SK-N-SH (cell line): ENCODE measurements at regions not wholly inside any gene's neighbourhood (a gene's known extent, or its start where the extent isn't known, plus 50 kb on each side); places are given as distances from the start of the nearest gene placed in this dataset.
"Not testable (repeated sequence)": the region's sequence is repeated elsewhere in the genome, so short reads cannot be mapped to it uniquely, and the experiment has no call there.

Source experiments
- CTCF ChIA-PET: fragments of 300-600, 350-600 bp; formaldehyde crosslinking; extraction: SDS; loops from one replicate; lab custom pipeline; 2021; lab: Yijun Ruan, JAX
- POLR2A ChIA-PET: fragments of 350-600 bp; sonication (Branson Sonifier 250); formaldehyde crosslinking; extraction: SDS; loops from one replicate; lab custom pipeline; 2020; ENCODE audit warnings: antibody characterized with exemption, inconsistent platforms; lab: Yijun Ruan, JAX
- DNase-seq: peaks from one replicate; pipeline ENCODE4 v3.0.0; 2012
- H2AFZ ChIP-seq: fragments of 200-600 bp; sonication (generic); 2 replicates; pipeline ENCODE4 v1.8.1; 2016; ENCODE audit warnings: antibody characterized with exemption, mild to moderate bottlenecking, low read depth
- H3F3A ChIP-seq: fragments of 200-600 bp; sonication (generic); replicated peaks from 2 replicates; pipeline ENCODE3; 2016; ENCODE audit warnings: antibody characterized with exemption, mild to moderate bottlenecking; ENCODE audit not compliant: insufficient read depth
- H3K27ac ChIP-seq, 2 experiments: fragments of 200-500 bp in 1 of 2; fragments of 200-600 bp in 1 of 2; sonication (Bioruptor generic) in 1 of 2; sonication (generic), shearing (Covaris generic) in 1 of 2; 2 replicates each; pipeline versions ENCODE4 v1.5.1 to v1.6.1; 2014 to 2016; ENCODE audit warnings: low read depth in 2 of 2, inconsistent platforms in 1 of 2, low read length in 1 of 2, mild to moderate bottlenecking in 1 of 2, mixed read lengths in 1 of 2
- H3K27me3 ChIP-seq: fragments of 200-600 bp; sonication (generic), shearing (Covaris generic); 2 replicates; pipeline ENCODE4 v1.6.1; 2016; ENCODE audit warnings: mixed run types; ENCODE audit not compliant: insufficient read depth
- H3K36me3 ChIP-seq, 2 experiments: fragments of 200-500 bp in 1 of 2; fragments of 200-600 bp in 1 of 2; sonication (Bioruptor generic) in 1 of 2; sonication (generic) in 1 of 2; replicated peaks in 1 of 2; 2 replicates each; pipeline versions ENCODE3 to v1.5.1; 2014 to 2016; ENCODE audit warnings: low read length in 1 of 2, mild to moderate bottlenecking in 1 of 2; ENCODE audit not compliant: insufficient read depth in 2 of 2, control insufficient read depth in 1 of 2
- H3K4me1 ChIP-seq, 2 experiments: fragments of 200-500 bp in 1 of 2; fragments of 200-600 bp in 1 of 2; sonication (Bioruptor generic) in 1 of 2; sonication (generic), shearing (Covaris generic) in 1 of 2; 2 replicates each; pipeline versions ENCODE4 v1.5.1 to v1.6.1; 2014 to 2016; ENCODE audit warnings: low read depth in 1 of 2, low read length in 1 of 2, mixed run types in 1 of 2; ENCODE audit not compliant: insufficient read depth in 2 of 2, control insufficient read depth in 1 of 2
- H3K4me2 ChIP-seq: fragments of 200-600 bp; sonication (generic), shearing (Covaris generic); 2 replicates; pipeline ENCODE4 v1.6.1; 2017; ENCODE audit warnings: mixed run types
- H3K4me3 ChIP-seq, 2 experiments: fragments of 200-500 bp in 1 of 2; fragments of 200-600 bp in 1 of 2; sonication (Bioruptor generic) in 1 of 2; sonication (generic), shearing (Covaris generic) in 1 of 2; 2 replicates each; pipeline versions ENCODE4 v1.5.1 to v1.8.1; 2014 to 2016; ENCODE audit warnings: low read depth in 2 of 2, inconsistent platforms in 1 of 2, low read length in 1 of 2, mild to moderate bottlenecking in 1 of 2, mixed read lengths in 1 of 2, moderate library complexity in 1 of 2
- H3K79me2 ChIP-seq: fragments of 200-600 bp; sonication (generic); 2 replicates; pipeline ENCODE4 v1.8.1; 2017; ENCODE audit warnings: mild to moderate bottlenecking; ENCODE audit not compliant: insufficient read depth
- H3K9ac ChIP-seq: fragments of 200-600 bp; sonication (generic); 2 replicates; pipeline ENCODE4 v1.6.1; 2017; ENCODE audit warnings: mixed run types
- H3K9me2 ChIP-seq: fragments of 200-600 bp; sonication (generic); 2 replicates; pipeline ENCODE4 v1.6.1; 2017; ENCODE audit warnings: mixed run types
- H3K9me3 ChIP-seq: fragments of 200-600 bp; sonication (generic); 2 replicates; pipeline ENCODE4 v1.6.1; 2017; ENCODE audit warnings: mixed run types, mild to moderate bottlenecking, moderate library complexity
- H4K20me1 ChIP-seq: fragments of 200-600 bp; sonication (generic); 2 replicates; pipeline ENCODE4 v1.6.1; 2017; ENCODE audit warnings: mild to moderate bottlenecking, mixed run types; ENCODE audit not compliant: insufficient read depth
- CHD2 ChIP-seq: fragments of 150-350 bp; IDR thresholded peaks from 2 replicates; pipeline ENCODE4 v1.6.1; 2018; ENCODE audit warnings: low read length; ENCODE audit not compliant: partially characterized antibody
- EP300 ChIP-seq, 2 experiments: IDR thresholded peaks; 2 replicates each; pipeline versions ENCODE4 v1.4.0 to v1.6.1; 2012; ENCODE audit warnings: borderline replicate concordance in 1 of 2, low read depth in 1 of 2, low read length in 1 of 2
- EZH2phosphoT487 ChIP-seq: fragments of 200-600 bp; sonication (generic); IDR thresholded peaks from 2 replicates; pipeline ENCODE4 v1.6.1; 2017; ENCODE audit warnings: low read depth, mixed run types, mild to moderate bottlenecking, antibody characterized with exemption, moderate library complexity, borderline replicate concordance
- FOXJ3 ChIP-seq: sonication (generic); formaldehyde crosslinking; IDR thresholded peaks from 2 replicates; pipeline ENCODE4 v1.5.1; 2020; ENCODE audit warnings: mild to moderate bottlenecking, missing genetic modification reagents
- FOXM1 ChIP-seq: IDR thresholded peaks from 2 replicates; pipeline ENCODE4 v1.4.0; 2012; ENCODE audit warnings: low read depth, mild to moderate bottlenecking
- JUND ChIP-seq: IDR thresholded peaks from 2 replicates; pipeline ENCODE4 v1.4.0; 2012
- MEF2A ChIP-seq: IDR thresholded peaks from 2 replicates; pipeline ENCODE4 v1.4.0; 2012; ENCODE audit warnings: low read depth, borderline replicate concordance
- NFIC ChIP-seq: IDR thresholded peaks from 2 replicates; pipeline ENCODE4 v1.4.0; 2012; ENCODE audit warnings: borderline replicate concordance
- NRF1 ChIP-seq: IDR thresholded peaks from 2 replicates; pipeline ENCODE4 v1.6.1; 2012; ENCODE audit warnings: low read depth, mild to moderate bottlenecking, low read length
- PBX3 ChIP-seq: IDR thresholded peaks from 2 replicates; pipeline ENCODE4; 2012
- RAD21 ChIP-seq: IDR thresholded peaks from 2 replicates; pipeline ENCODE4 v1.6.1; 2012; ENCODE audit warnings: mild to moderate bottlenecking, low read length
- RCOR1 ChIP-seq: fragments of 150-350 bp; IDR thresholded peaks from 2 replicates; pipeline ENCODE4 v1.6.1; 2017; ENCODE audit warnings: antibody characterized with exemption, low read length
- RFX5 ChIP-seq: IDR thresholded peaks from 2 replicates; pipeline ENCODE4 v1.6.1; 2012; ENCODE audit warnings: mild to moderate bottlenecking, improper control_type of control experiment, low read length
- RXRA ChIP-seq: IDR thresholded peaks from 2 replicates; pipeline ENCODE4 v1.4.0; 2012; ENCODE audit warnings: low read depth, mild to moderate bottlenecking, borderline replicate concordance
- SMC3 ChIP-seq: IDR thresholded peaks from 2 replicates; pipeline ENCODE4 v1.6.1; 2012; ENCODE audit warnings: low read depth, low read length, improper control_type of control experiment
- TCF12 ChIP-seq: IDR thresholded peaks from 2 replicates; pipeline ENCODE4 v1.4.0; 2012
- TEAD4 ChIP-seq: IDR thresholded peaks from 2 replicates; pipeline ENCODE4 v1.4.0; 2012; ENCODE audit warnings: mild to moderate bottlenecking, borderline replicate concordance; ENCODE audit not compliant: insufficient read depth
- USF1 ChIP-seq: IDR thresholded peaks from 2 replicates; pipeline ENCODE4 v1.4.0; 2012; ENCODE audit warnings: low read depth, borderline replicate concordance
- USF2 ChIP-seq: fragments of 150-350 bp; IDR thresholded peaks from 2 replicates; pipeline ENCODE4 v1.6.1; 2017; ENCODE audit warnings: antibody characterized with exemption, low read length, low read depth, borderline replicate concordance
- YY1 ChIP-seq: IDR thresholded peaks from 2 replicates; pipeline ENCODE4 v1.4.0; 2012; ENCODE audit warnings: low read depth, mild to moderate bottlenecking
- WGBS: methylation state at CpG from one replicate; pipeline ENCODE4 v1.1.6; 2017; ENCODE audit warnings: low lambda C conversion rate; 5-methylcytosine and 5-hydroxymethylcytosine counted together

DNA sequence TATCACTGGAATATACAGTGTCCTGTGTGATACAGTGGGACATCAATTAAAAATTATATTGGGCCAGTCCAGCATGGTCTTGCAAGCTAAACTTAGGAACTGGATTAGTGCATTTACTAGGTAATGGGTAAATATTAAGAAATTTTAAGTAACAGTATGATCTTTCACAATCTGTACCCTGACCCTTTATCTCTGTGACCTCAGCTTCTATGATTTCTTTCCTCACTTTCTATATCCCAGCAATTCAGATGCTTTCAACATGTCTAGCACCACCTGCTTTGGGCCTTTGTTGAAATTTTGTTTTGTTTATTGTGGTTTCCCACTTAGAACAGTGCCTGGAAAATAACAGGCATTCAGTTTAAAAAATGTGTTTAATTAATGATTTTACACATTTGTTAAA is 2295.4 kb downstream of the ARAP2 start:
- H3K4me1 ChIP-seq: no peaks in the 10 kb centered on the region; a peak in 2 of 4 replicates
- ChIA-PET CTCF (no interaction called here), POLR2A (no interaction called here)
- H3K9me2 ChIP-seq: no peaks in the 10 kb centered on the region
- TF ChIP-seq EZH2phosphoT487 (no peak), EP300 (IDR thresholded peaks at IDR 0.05; ENCODE audit: borderline replicate concordance in 1 of 2, low read depth in 1 of 2, low read length in 1 of 2) (no peak), TEAD4 (no peak), FOXJ3 (CRISPR knock-in tag) (no peak), MEF2A (no peak), CHD2 (no peak), RXRA (no peak), USF2 (no peak), YY1 (no peak), TCF12 (no peak), NRF1 (no peak), USF1 (no peak)
- DNase-seq: no peak
- H3K9ac ChIP-seq: no peak overlapping the region
- no peak overlapping the region for H3K4me2 ChIP-seq
- no peaks in the 10 kb centered on the region for H3K9me3 ChIP-seq
- H3K79me2 ChIP-seq: no peaks in the 10 kb centered on the region
- H3K27ac ChIP-seq: no peak overlapping the region
- no peaks in the 10 kb centered on the region for H3K27me3 ChIP-seq
- no peaks in the 10 kb centered on the region for H3K36me3 ChIP-seq
- H3F3A ChIP-seq: no peaks in the 10 kb centered on the region
- H2AFZ ChIP-seq: no peak overlapping the region
- H3K4me3 ChIP-seq: no peak overlapping the region
- no peaks in the 10 kb centered on the region for H4K20me1 ChIP-seq

- POLR2A ChIA-PET, H3K4me1 ChIP-seq, H3K4me2 ChIP-seq, H3K9me3 ChIP-seq, CTCF ChIA-PET, H3F3A ChIP-seq, H3K9ac ChIP-seq, H3K79me2 ChIP-seq, H4K20me1 ChIP-seq, H3K27ac ChIP-seq, H3K27me3 ChIP-seq, H3K9me2 ChIP-seq, DNase-seq, H3K36me3 ChIP-seq, H2AFZ ChIP-seq, H3K4me3 ChIP-seq: not testable (repeated sequence)
- WGBS: 75% methylated on average over 4 of the region's 4 CpGs
These were observed 2290.5 kb downstream of the ARAP2 start for GRCh38 chr4:33953848-33954247.

GRCh38 chr4:33954759-33955158 is 2289.6 kb downstream of the ARAP2 start:
- DNase-seq: no peak
- Histone ChIP-seq H3K27ac (no peak overlapping the region), H3F3A (peaks cover 6% of the 10 kb centered on the region), H3K27me3 (no peaks in the 10 kb centered on the region), H2AFZ (no peak overlapping the region), H3K9me3 (no peaks in the 10 kb centered on the region), H3K4me1 (no peaks in the 10 kb centered on the region; a peak in 2 of 4 replicates), H3K9me2 (no peaks in the 10 kb centered on the region), H3K9ac (no peak overlapping the region), H3K79me2 (no peaks in the 10 kb centered on the region), H4K20me1 (no peaks in the 10 kb centered on the region), H3K4me2 (no peak overlapping the region), H3K4me3 (no peak overlapping the region), H3K36me3 (no peaks in the 10 kb centered on the region)
- ChIA-PET POLR2A (no interaction called here), CTCF (no interaction called here)
- 92% methylated on average over 10 of the region's 10 CpGs for WGBS
- TF ChIP-seq NFIC (no peak), MEF2A (no peak), FOXM1 (no peak), RFX5 (no peak), USF1 (no peak), NRF1 (no peak), RAD21 (no peak), SMC3 (no peak), USF2 (no peak), RCOR1 (no peak), PBX3 (no peak), JUND (no peak), TCF12 (no peak), FOXJ3 (CRISPR knock-in tag) (no peak)
